BJ (cell line): ENCODE measurements at regions not wholly inside any gene's neighbourhood (a gene's known extent, or its start where the extent isn't known, plus 50 kb on each side); places are given as distances from the start of the nearest gene placed in this dataset.

Experiments used
- CTCF ChIA-PET: fragments of 350-600 bp; formaldehyde crosslinking; extraction: SDS; loops from one replicate; lab custom pipeline; 2021; ENCODE audit warnings: antibody characterized with exemption, inconsistent platforms; lab: Yijun Ruan, JAX
- POLR2A ChIA-PET: fragments of 300-600 bp; sonication (Branson Sonifier 250); formaldehyde crosslinking; extraction: SDS; loops from one replicate; lab custom pipeline; 2021; ENCODE audit warnings: antibody characterized with exemption; lab: Charles Lee
- DNase-seq: peaks from one replicate; pipeline ENCODE4 v3.0.0-alpha.2; 2011; ENCODE audit warnings: low read depth
- H3K27me3 ChIP-seq: 2 replicates; pipeline ENCODE4 v1.6.0; 2011; ENCODE audit warnings: low read length; ENCODE audit not compliant: control insufficient read depth, insufficient read depth
- H3K36me3 ChIP-seq: 2 replicates; pipeline ENCODE4 v1.5.1; 2011; ENCODE audit warnings: low read length; ENCODE audit not compliant: control insufficient read depth, insufficient read depth
- H3K4me3 ChIP-seq: 2 replicates; pipeline ENCODE4 v1.5.1; 2011; ENCODE audit warnings: low read depth, mild to moderate bottlenecking, control low read depth, low read length
- CTCF ChIP-seq: IDR thresholded peaks from 2 replicates; pipeline ENCODE4 v1.5.1; 2011; ENCODE audit warnings: low read depth, mild to moderate bottlenecking, control low read depth, inconsistent platforms, low read length, moderate library complexity; ENCODE audit not compliant: insufficient read depth

- no peaks in the 10 kb centered on the region for H3K27me3 ChIP-seq
- TF ChIP-seq CTCF: no peak
- DNase-seq: no peak
- no peaks in the 10 kb centered on the region for H3K36me3 ChIP-seq
- ChIA-PET POLR2A (no interaction called here), CTCF (no interaction called here)
- H3K4me3 ChIP-seq: no peak overlapping the region
These were observed 326.1 kb downstream of the IL15 start for GRCh38 chr4:141962486-141962885.

- CTCF ChIA-PET: no interaction called here
- Histone ChIP-seq H3K27me3 (no peaks in the 10 kb centered on the region), H3K4me3 (no peak overlapping the region), H3K36me3 (no peaks in the 10 kb centered on the region)
- TF ChIP-seq CTCF: no peak
- no peak for DNase-seq
- POLR2A ChIA-PET: no interaction called here
These were observed 335.5 kb downstream of the IL15 start for GRCh38 chr4:141971869-141972268.

GRCh38 chr4:141972950-141973349 lies 336.6 kb downstream of the IL15 start:
- Histone ChIP-seq H3K4me3 (no peak overlapping the region), H3K27me3 (no peaks in the 10 kb centered on the region), H3K36me3 (no peaks in the 10 kb centered on the region)
- TF ChIP-seq CTCF: no peak
- DNase-seq: no peak
- CTCF ChIA-PET: no interaction called here
- POLR2A ChIA-PET: no interaction called here
